Endothelial cell of umbilical vein (primary cell): ENCODE measurements at regions not wholly inside any gene's neighbourhood (a gene's known extent, or its start where the extent isn't known, plus 50 kb on each side); places are given as distances from the start of the nearest gene placed in this dataset.

Experiments
- BruUV-seq: library from RNA; stranded (reverse); fragments of 400-500 nt; replicated peaks from 2 replicates; lab custom pipeline; 2021; lab: Mats Ljungman, UMichigan
- CTCF ChIA-PET: fragments of 300-600, 350-600 bp; sonication (Branson Sonifier 250); formaldehyde crosslinking; loops from one replicate; lab custom pipeline; 2021; ENCODE audit warnings: antibody characterized with exemption, inconsistent platforms; lab: Charles Lee
- POLR2A ChIA-PET: fragments of 300-600, 350-600 bp; sonication (Branson Sonifier 250); formaldehyde crosslinking; loops from one replicate; lab custom pipeline; 2021; ENCODE audit warnings: antibody characterized with exemption, inconsistent platforms; lab: Charles Lee
- DNase-seq: peaks from one replicate; pipeline ENCODE4 v3.0.0-alpha.2; 2011; ENCODE audit warnings: low read depth, low spot score
- FAIRE-seq: peaks from 2 replicates; lab custom pipeline; 2011; peaks lifted over from hg19 to GRCh38; lab: Jason Lieb, UNC
- H2AFZ ChIP-seq: 2 replicates; pipeline ENCODE4 v1.6.0; 2012; ENCODE audit warnings: low read depth, low read length, control low read depth, inconsistent platforms
- H3K27ac ChIP-seq: 2 replicates; pipeline ENCODE4 v1.5.1; 2011; ENCODE audit warnings: low read depth, mild to moderate bottlenecking, control low read depth, low read length, moderate library complexity; ENCODE audit not compliant: insufficient read depth
- H3K27me3 ChIP-seq, 2 experiments: 2 replicates each; pipeline versions ENCODE4 v1.6.0 to v1.6.1; 2011; ENCODE audit warnings: low read length in 2 of 2, mixed read lengths in 1 of 2; ENCODE audit not compliant: control insufficient read depth in 2 of 2, insufficient read depth in 2 of 2
- H3K36me3 ChIP-seq, 2 experiments: 2 replicates in 1 of 2; 3 replicates in 1 of 2; pipeline ENCODE4 v1.5.1; 2011; ENCODE audit warnings: low read length in 2 of 2, mild to moderate bottlenecking in 1 of 2, moderate library complexity in 1 of 2; ENCODE audit not compliant: control insufficient read depth in 2 of 2, insufficient read depth in 2 of 2; ENCODE audit errors: extremely low read depth in 1 of 2
- H3K4me1 ChIP-seq: 3 replicates; pipeline ENCODE4 v1.5.1; 2011; ENCODE audit warnings: mild to moderate bottlenecking, low read length; ENCODE audit not compliant: control insufficient read depth, insufficient read depth; ENCODE audit errors: extremely low read depth
- H3K4me2 ChIP-seq: 2 replicates; pipeline ENCODE4 v1.6.1; 2011; ENCODE audit warnings: low read length, control low read depth, mixed read lengths; ENCODE audit not compliant: insufficient read depth
- H3K4me3 ChIP-seq, 3 experiments: fragments of 200-600 bp in 1 of 3; sonication (generic), shearing (Covaris generic) in 1 of 3; replicated peaks in 1 of 3; 2 replicates each; pipeline ENCODE4 v1.5.1; 2011 to 2016; ENCODE audit warnings: control low read depth in 3 of 3, low read length in 3 of 3, mild to moderate bottlenecking in 2 of 3, inconsistent platforms in 1 of 3, low read depth in 1 of 3, moderate library complexity in 1 of 3; ENCODE audit not compliant: insufficient read depth in 1 of 3
- H3K79me2 ChIP-seq: 2 replicates; pipeline ENCODE4 v1.6.0; 2012; ENCODE audit warnings: low read length, inconsistent platforms; ENCODE audit not compliant: control insufficient read depth, insufficient read depth
- H3K9ac ChIP-seq: replicated peaks from 2 replicates; pipeline ENCODE3; 2011; ENCODE audit warnings: low read length, control low read depth; ENCODE audit not compliant: insufficient read depth; ENCODE audit errors: extremely low read depth
- H3K9me1 ChIP-seq: replicated peaks from 3 replicates; pipeline ENCODE4 v1.6.0; 2011; ENCODE audit warnings: mild to moderate bottlenecking, low read length; ENCODE audit not compliant: control insufficient read depth, insufficient read depth; ENCODE audit errors: extremely low read depth
- H3K9me3 ChIP-seq: replicated peaks from 2 replicates; pipeline ENCODE4 v1.5.1; 2012; ENCODE audit warnings: low read length, inconsistent platforms; ENCODE audit not compliant: control insufficient read depth, insufficient read depth
- H4K20me1 ChIP-seq: replicated peaks from 2 replicates; pipeline ENCODE3; 2011; ENCODE audit warnings: mild to moderate bottlenecking, low read length; ENCODE audit not compliant: control insufficient read depth, insufficient read depth; ENCODE audit errors: extremely low read depth
- CTCF ChIP-seq, 2 donors: IDR thresholded peaks; 1 replicate in 1 of 2; 2 replicates in 1 of 2; pipeline ENCODE4 v1.5.1; 2011; ENCODE audit warnings: low read length in 2 of 2, mild to moderate bottlenecking in 2 of 2, moderate library complexity in 2 of 2, control low read depth in 1 of 2, inconsistent platforms in 1 of 2, low read depth in 1 of 2; ENCODE audit not compliant: insufficient read depth in 1 of 2; ENCODE audit errors: extremely low read depth in 1 of 2
- EZH2 ChIP-seq: IDR thresholded peaks from 2 replicates; pipeline ENCODE4 v1.6.1; 2012; ENCODE audit warnings: borderline replicate concordance, low read depth, mild to moderate bottlenecking, moderate library complexity, low read length, inconsistent platforms; ENCODE audit not compliant: severe bottlenecking
- FOS ChIP-seq: IDR thresholded peaks from 2 replicates; pipeline ENCODE4 v1.6.1; 2011; ENCODE audit warnings: mild to moderate bottlenecking, low read length, moderate library complexity, borderline replicate concordance; ENCODE audit not compliant: insufficient read depth
- GATA2 ChIP-seq: IDR thresholded peaks from 2 replicates; pipeline ENCODE4 v1.7.0; 2011; ENCODE audit warnings: low read depth, mild to moderate bottlenecking, moderate library complexity, mixed read lengths, low read length; ENCODE audit not compliant: insufficient read length, insufficient read depth
- JUN ChIP-seq: IDR thresholded peaks from 2 replicates; pipeline ENCODE4 v1.6.1; 2011; ENCODE audit warnings: borderline replicate concordance, low read depth; ENCODE audit not compliant: insufficient read length, insufficient read depth
- MYC ChIP-seq: IDR thresholded peaks from one replicate; pipeline ENCODE4 v1.6.1; 2011; ENCODE audit warnings: mild to moderate bottlenecking, low read depth, low read length
- POLR2A ChIP-seq: IDR thresholded peaks from 2 replicates; pipeline ENCODE4 v1.6.1; 2012; ENCODE audit warnings: low read depth, mild to moderate bottlenecking, control low read depth, low read length
- POLR2AphosphoS5 ChIP-seq: IDR thresholded peaks from 2 replicates; pipeline ENCODE4 v1.6.1; 2012; ENCODE audit warnings: low read depth, mild to moderate bottlenecking, control low read depth, low read length, moderate library complexity; ENCODE audit not compliant: insufficient read depth
- dilution Hi-C: fragments of 300-500 bp; cut with MboI; formaldehyde crosslinking; loops from one replicate; pipeline ENCODE4 v1.15.0; 2019; ENCODE audit warnings: low sequenced_read_pairs; ENCODE audit not compliant: extremely low pct_ligation_motif_present
- intact Hi-C: fragments of 100-400 bp; cut with micrococcal nuclease; formaldehyde crosslinking; loops from one replicate; pipeline ENCODE4 v1.10.0; 2022
- TF ChIP-seq, protein P1 (sequence below): IDR thresholded peaks from 2 replicates; pipeline ENCODE4 v1.6.1; 2011; ENCODE audit not compliant: insufficient read depth, insufficient read length

- Histone ChIP-seq H2AFZ (no peak overlapping the region), H3K27me3 (no peaks in the 10 kb centered on the region), H3K27ac (no peak overlapping the region), H3K4me1 (no peaks in the 10 kb centered on the region), H3K9me3 (peaks cover 15% of the 10 kb centered on the region), H3K79me2 (no peaks in the 10 kb centered on the region), H3K4me2 (no peak overlapping the region), H4K20me1 (no peaks in the 10 kb centered on the region), H3K9ac (no peak overlapping the region), H3K36me3 (no peaks in the 10 kb centered on the region), H3K9me1 (no peaks in the 10 kb centered on the region), H3K4me3 (no peak overlapping the region)
- no peak for FAIRE-seq
- ChIA-PET CTCF (no interaction called here), POLR2A (no interaction called here)
- DNase-seq, result no peak
- no TSS peak for BruUV-seq
- TF ChIP-seq MYC (no peak), CTCF (IDR thresholded peaks at IDR 0.05; ENCODE audit: extremely low read depth in 1 of 2, insufficient read depth in 1 of 2, low read depth in 1 of 2, low read length in 2 of 2) (no peak), POLR2AphosphoS5 (no peak), POLR2A (no peak)
- intact Hi-C loops, result no loop called here
- dilution Hi-C loops, result no loop called here
Observed at GRCh38 chr12:130093380-130093779, 68.9 kb upstream of the FZD10 start.

GRCh38 chr12:130097342-130097741 is 64.9 kb upstream of the FZD10 start:
- POLR2A ChIA-PET, result no interaction called here
- BruUV-seq, result no TSS peak
- DNase-seq (no peak), FAIRE-seq (no peak)
- intact Hi-C loops, result no loop called here
- H3K9ac ChIP-seq, result no peak overlapping the region
- H4K20me1 ChIP-seq, result no peaks in the 10 kb centered on the region
- H2AFZ ChIP-seq, result no peak overlapping the region
- H3K36me3 ChIP-seq, result no peaks in the 10 kb centered on the region
- no peaks in the 10 kb centered on the region for H3K27me3 ChIP-seq
- no peak overlapping the region for H3K27ac ChIP-seq
- CTCF ChIA-PET, result no interaction called here
- H3K9me1 ChIP-seq, result no peaks in the 10 kb centered on the region
- H3K79me2 ChIP-seq, result no peaks in the 10 kb centered on the region
- peaks cover 9% of the 10 kb centered on the region for H3K9me3 ChIP-seq
- no peak overlapping the region for H3K4me2 ChIP-seq
- no peak overlapping the region for H3K4me3 ChIP-seq
- no peaks in the 10 kb centered on the region for H3K4me1 ChIP-seq
- dilution Hi-C loops, result no loop called here
- TF ChIP-seq POLR2AphosphoS5, result no peak
- no peak for TF ChIP-seq JUN
- no peak for TF ChIP-seq POLR2A
- no peak for TF ChIP-seq FOS
- TF ChIP-seq MYC, result no peak
- no peak for TF ChIP-seq EZH2
- TF ChIP-seq CTCF (IDR thresholded peaks at IDR 0.05; ENCODE audit: extremely low read depth in 1 of 2, insufficient read depth in 1 of 2, low read depth in 1 of 2, low read length in 2 of 2), result no peak
- TF ChIP-seq, protein P1, sequence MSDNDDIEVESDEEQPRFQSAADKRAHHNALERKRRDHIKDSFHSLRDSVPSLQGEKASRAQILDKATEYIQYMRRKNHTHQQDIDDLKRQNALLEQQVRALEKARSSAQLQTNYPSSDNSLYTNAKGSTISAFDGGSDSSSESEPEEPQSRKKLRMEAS, result no peak
- no peak for TF ChIP-seq GATA2
